Heart left ventricle (tissue), 13 donors: ENCODE measurements at regions not wholly inside any gene's neighbourhood (a gene's known extent, or its start where the extent isn't known, plus 50 kb on each side); places are given as distances from the start of the nearest gene placed in this dataset.

ENCODE experiments used
- CTCF ChIP-seq, 12 donors: fragments of 200-600 bp; sonication (generic) in 4 of 12; IDR thresholded peaks; one replicate each; pipeline versions ENCODE4 v1.5.0 to v1.8.0; 2018 to 2022; ENCODE audit warnings: antibody characterized with exemption in 12 of 12, mild to moderate bottlenecking in 5 of 12
- POLR2A ChIP-seq, 2 donors: fragments of 450-650 bp; IDR thresholded peaks; one replicate each; pipeline ENCODE4 v1.6.1; 2017; ENCODE audit warnings: antibody characterized with exemption in 2 of 2, mild to moderate bottlenecking in 2 of 2, moderate library complexity in 2 of 2
- donor health status: ischemic (EF 13 %, LVEDD 7.1; RV severe dilation, severe dysfunction).
- donor health status: DM: no; HTN: yes; CAD: no.
- donor health status: DM: no; HTN: no; CAD: no.
- donor health status: ischemic (EF 25% LVEDD 6.9; RV normal size, moderate dysfunction).
- donor health status: ischemic (EF 25% LVEDD 5.7; RV mildly dilated, moderate dysfunction).
- donor health status: ischemic (EF 35%, LVEDD 5.7; RV mildly dilated, moderate dysfunction).
- donor health status: nonischemic (EF 11% LVEDD 7.7; RV severe dilation, severe dysfunction).
- donor health status: DM: yes; HTN: yes; CAD: no.
- donor health status: PGD.
- donor health status: ischemic (EF 29% LVEDD 5.4; RV normal size, mild dysfunction).
- donor health status: nonischemic (EF 23%, LVEDD 6.1; RV moderate dilation, normal function).

- TF ChIP-seq CTCF (IDR thresholded peaks at IDR 0.05) (no peak), POLR2A (IDR thresholded peaks at IDR 0.05) (no peak)
These were observed 362.0 kb downstream of the ZNF521 start for GRCh38 chr18:24989760-24990593.
